Neuronal stem cell (in vitro differentiated cells): ENCODE measurements at regions not wholly inside any gene's neighbourhood (a gene's known extent, or its start where the extent isn't known, plus 50 kb on each side); places are given as distances from the start of the nearest gene placed in this dataset.
"Not testable (repeated sequence)": the region's sequence is repeated elsewhere in the genome, so short reads cannot be mapped to it uniquely, and the experiment has no call there.

Experiments used
- DNase-seq: peaks from one replicate; pipeline ENCODE4 v3.0.0-alpha.2; 2013; ENCODE audit warnings: low spot score
- H2AFZ ChIP-seq: one replicate; pipeline ENCODE4 v1.6.1; 2013; ENCODE audit warnings: mild to moderate bottlenecking, low read length, inconsistent platforms
- H2AK5ac ChIP-seq: 2 replicates; pipeline ENCODE4 v1.6.1; 2013; ENCODE audit warnings: low read depth, mild to moderate bottlenecking, inconsistent platforms, low read length, moderate library complexity, mixed read lengths
- H2BK120ac ChIP-seq: 2 replicates; pipeline ENCODE4 v1.6.1; 2013; ENCODE audit warnings: low read depth, mild to moderate bottlenecking, inconsistent platforms, low read length, moderate library complexity, mixed read lengths
- H2BK12ac ChIP-seq: one replicate; pipeline ENCODE4 v1.6.1; 2013; ENCODE audit warnings: low read length, inconsistent platforms
- H2BK15ac ChIP-seq: 2 replicates; pipeline ENCODE4 v1.6.1; 2013; ENCODE audit warnings: mild to moderate bottlenecking, low read length, inconsistent platforms, mixed read lengths
- H2BK5ac ChIP-seq: one replicate; pipeline ENCODE4 v1.6.1; 2013; ENCODE audit warnings: inconsistent platforms, mild to moderate bottlenecking, low read length, moderate library complexity
- H3K14ac ChIP-seq: one replicate; pipeline ENCODE4 v1.6.1; 2013; ENCODE audit warnings: low read length, inconsistent platforms
- H3K18ac ChIP-seq: 2 replicates; pipeline ENCODE4 v1.6.1; 2013; ENCODE audit warnings: low read length, inconsistent platforms
- H3K23ac ChIP-seq: 2 replicates; pipeline ENCODE4 v1.6.1; 2013; ENCODE audit warnings: low read depth, mild to moderate bottlenecking, mixed read lengths, low read length, inconsistent platforms; ENCODE audit not compliant: poor library complexity
- H3K27ac ChIP-seq: replicated peaks from 3 replicates; pipeline ENCODE4 v1.5.1; 2013; ENCODE audit warnings: low read length, inconsistent platforms
- H3K27me3 ChIP-seq, 3 experiments: 2 replicates each; pipeline ENCODE4 v1.6.1; 2013; ENCODE audit warnings: low read length in 3 of 3, mild to moderate bottlenecking in 2 of 3, inconsistent platforms in 1 of 3, low read depth in 1 of 3, mixed read lengths in 1 of 3, moderate library complexity in 1 of 3; ENCODE audit not compliant: control insufficient read depth in 3 of 3, insufficient read depth in 3 of 3
- H3K36me3 ChIP-seq, 2 donors: replicated peaks in 1 of 2; 2 replicates each; pipeline ENCODE4 v1.6.1; 2013; ENCODE audit warnings: low read length in 2 of 2; ENCODE audit not compliant: control insufficient read depth in 2 of 2, insufficient read depth in 2 of 2
- H3K4ac ChIP-seq: 2 replicates; pipeline ENCODE4 v1.6.1; 2013; ENCODE audit warnings: inconsistent platforms, mild to moderate bottlenecking, low read length, moderate library complexity
- H3K4me1 ChIP-seq, 2 donors: 1 replicate in 1 of 2; 2 replicates in 1 of 2; pipeline ENCODE4 v1.6.1; 2013; ENCODE audit warnings: low read length in 2 of 2, low read depth in 1 of 2; ENCODE audit not compliant: control insufficient read depth in 2 of 2, insufficient read depth in 1 of 2
- H3K4me2 ChIP-seq: one replicate; pipeline ENCODE4 v1.6.1; 2013; ENCODE audit warnings: mild to moderate bottlenecking, low read length, inconsistent platforms; ENCODE audit not compliant: insufficient read depth, poor library complexity, severe bottlenecking
- H3K4me3 ChIP-seq, 2 donors: 2 replicates each; pipeline ENCODE4 v1.5.1; 2013; ENCODE audit warnings: low read length in 2 of 2, mild to moderate bottlenecking in 2 of 2, inconsistent platforms in 1 of 2, moderate library complexity in 1 of 2
- H3K79me1 ChIP-seq: one replicate; pipeline ENCODE4 v1.6.1; 2013; ENCODE audit warnings: low read depth, mild to moderate bottlenecking, inconsistent platforms, low read length, moderate library complexity
- H3K9ac ChIP-seq: one replicate; pipeline ENCODE4 v1.6.1; 2013; ENCODE audit warnings: mild to moderate bottlenecking, low read depth, low read length, inconsistent platforms; ENCODE audit not compliant: poor library complexity
- H3K9me3 ChIP-seq, 2 donors: replicated peaks in 1 of 2; 2 replicates each; pipeline versions ENCODE3 to v1.6.1; 2013; ENCODE audit warnings: low read length in 2 of 2, mild to moderate bottlenecking in 2 of 2, inconsistent platforms in 1 of 2, low read depth in 1 of 2, mixed read lengths in 1 of 2, moderate library complexity in 1 of 2; ENCODE audit not compliant: control insufficient read depth in 2 of 2, insufficient read depth in 1 of 2
- H4K8ac ChIP-seq: one replicate; pipeline ENCODE4 v1.6.1; 2013; ENCODE audit warnings: low read depth, mild to moderate bottlenecking, inconsistent platforms, low read length, moderate library complexity
- H4K91ac ChIP-seq: one replicate; pipeline ENCODE4 v1.6.1; 2013; ENCODE audit warnings: low read length, low read depth, mild to moderate bottlenecking, inconsistent platforms; ENCODE audit not compliant: poor library complexity
- WGBS, 2 donors: extraction: QIAGEN DNeasy Blood & Tissue Kit; methylation state at CpG; one replicate each; pipeline ENCODE4 v1.1.7; 2013; ENCODE audit warnings: missing lambda C conversion rate in 2 of 2, mixed read lengths in 1 of 2; ENCODE audit not compliant: insufficient read length in 2 of 2, insufficient replicate concordance in 1 of 2; ENCODE audit errors: extremely low coverage in 2 of 2; 5-methylcytosine and 5-hydroxymethylcytosine counted together

GRCh38 chr1:188841111-188841696, 1636.5 kb downstream of the BRINP3 start:
- not testable (repeated sequence) for H3K4me1 ChIP-seq, H4K91ac ChIP-seq, H2BK12ac ChIP-seq, DNase-seq, H3K9me3 ChIP-seq, H3K9ac ChIP-seq, H3K23ac ChIP-seq, H3K14ac ChIP-seq, H3K4me3 ChIP-seq, H3K79me1 ChIP-seq, H3K4me2 ChIP-seq, H3K27me3 ChIP-seq, H2BK120ac ChIP-seq, H2AK5ac ChIP-seq, H3K36me3 ChIP-seq, H2BK15ac ChIP-seq, H4K8ac ChIP-seq, H3K18ac ChIP-seq, H2BK5ac ChIP-seq, H3K27ac ChIP-seq, H3K4ac ChIP-seq, H2AFZ ChIP-seq
- no CpG with 5 or more reads among the region's 40 CpGs for WGBS, 2 donors

GRCh38 chr1:188846468-188846867, 1631.2 kb downstream of the BRINP3 start:
- DNase-seq, result no peak
- no peak overlapping the region for H3K4me3 ChIP-seq
- H2BK5ac ChIP-seq, result no peak overlapping the region
- H3K27me3 ChIP-seq, result no peaks in the 10 kb centered on the region
- H4K8ac ChIP-seq, result no peak overlapping the region
- no peaks in the 10 kb centered on the region for H3K9me3 ChIP-seq
- H3K4me1 ChIP-seq, result no peaks in the 10 kb centered on the region
- no peak overlapping the region for H4K91ac ChIP-seq
- peak overlapping the region; percentile 58 for H3K23ac ChIP-seq
- no peak overlapping the region for H3K9ac ChIP-seq
- peak overlapping the region; percentile 63 for H3K14ac ChIP-seq
- H2AK5ac ChIP-seq, result no peak overlapping the region
- no peaks in the 10 kb centered on the region for H3K79me1 ChIP-seq
- no peak overlapping the region for H3K27ac ChIP-seq
- no peak overlapping the region for H3K4ac ChIP-seq
- no peak overlapping the region for H2AFZ ChIP-seq
- H2BK12ac ChIP-seq, result no peak overlapping the region
- no peaks in the 10 kb centered on the region for H3K36me3 ChIP-seq
- H3K18ac ChIP-seq, result peak overlapping the region; percentile 52
- H2BK120ac ChIP-seq, result no peak overlapping the region
- H3K4me2 ChIP-seq, result no peak overlapping the region
- H2BK15ac ChIP-seq, result no peak overlapping the region
- WGBS, 2 donors, result no CpG with 5 or more reads among the region's 6 CpGs

GRCh38 chr1:188857526-188858087, 1620.1 kb downstream of the BRINP3 start:
- no CpG with 5 or more reads among the region's 31 CpGs for WGBS, 2 donors

GRCh38 chr1:188867614-188868013, 1610.0 kb downstream of the BRINP3 start:
- Histone ChIP-seq H3K14ac (no peak overlapping the region), H2BK12ac (no peak overlapping the region)

More at GRCh38 chr1:188857526-188858087, 1620.1 kb downstream of the BRINP3 start:
- Histone ChIP-seq H3K27me3 (no peaks in the 10 kb centered on the region), H3K4me1 (no peaks in the 10 kb centered on the region), H2AK5ac (no peak overlapping the region), H3K14ac (no peak overlapping the region), H3K9me3 (no peaks in the 10 kb centered on the region), H3K9ac (peak overlapping the region; percentile 4), H3K4ac (no peak overlapping the region), H3K4me2 (no peak overlapping the region), H2BK5ac (no peak overlapping the region), H2BK12ac (no peak overlapping the region), H3K79me1 (no peaks in the 10 kb centered on the region), H3K36me3 (no peaks in the 10 kb centered on the region), H4K8ac (no peak overlapping the region), H4K91ac (no peak overlapping the region), H2AFZ (no peak overlapping the region), H2BK15ac (no peak overlapping the region), H2BK120ac (no peak overlapping the region), H3K18ac (peak overlapping the region; percentile 83), H3K23ac (no peak overlapping the region), H3K4me3 (no peak overlapping the region), H3K27ac (no peak overlapping the region)
- DNase-seq, result no peak

More at GRCh38 chr1:188867614-188868013, 1610.0 kb downstream of the BRINP3 start:
- no peaks in the 10 kb centered on the region for H3K36me3 ChIP-seq
- H3K4me3 ChIP-seq, result no peak overlapping the region
- no peak for DNase-seq
- no peak overlapping the region for H4K91ac ChIP-seq
- H2BK15ac ChIP-seq, result no peak overlapping the region
- no peak overlapping the region for H3K4me2 ChIP-seq
- H3K27me3 ChIP-seq, result no peaks in the 10 kb centered on the region
- no peak overlapping the region for H3K18ac ChIP-seq
- no peak overlapping the region for H2BK5ac ChIP-seq
- no peak overlapping the region for H3K9ac ChIP-seq
- H3K9me3 ChIP-seq, result no peaks in the 10 kb centered on the region
- no peak overlapping the region for H3K27ac ChIP-seq
- H3K23ac ChIP-seq, result no peak overlapping the region
- H2BK120ac ChIP-seq, result no peak overlapping the region
- H4K8ac ChIP-seq, result no peak overlapping the region
- no peaks in the 10 kb centered on the region for H3K4me1 ChIP-seq
- H3K79me1 ChIP-seq, result no peaks in the 10 kb centered on the region
- no peak overlapping the region for H2AK5ac ChIP-seq
- no peak overlapping the region for H3K4ac ChIP-seq
- H2AFZ ChIP-seq, result no peak overlapping the region
